ENCODE measurements at regions not wholly inside any gene's neighbourhood (a gene's known extent, or its start where the extent isn't known, plus 50 kb on each side); places are given as distances from the start of the nearest gene placed in this dataset.

DNA sequence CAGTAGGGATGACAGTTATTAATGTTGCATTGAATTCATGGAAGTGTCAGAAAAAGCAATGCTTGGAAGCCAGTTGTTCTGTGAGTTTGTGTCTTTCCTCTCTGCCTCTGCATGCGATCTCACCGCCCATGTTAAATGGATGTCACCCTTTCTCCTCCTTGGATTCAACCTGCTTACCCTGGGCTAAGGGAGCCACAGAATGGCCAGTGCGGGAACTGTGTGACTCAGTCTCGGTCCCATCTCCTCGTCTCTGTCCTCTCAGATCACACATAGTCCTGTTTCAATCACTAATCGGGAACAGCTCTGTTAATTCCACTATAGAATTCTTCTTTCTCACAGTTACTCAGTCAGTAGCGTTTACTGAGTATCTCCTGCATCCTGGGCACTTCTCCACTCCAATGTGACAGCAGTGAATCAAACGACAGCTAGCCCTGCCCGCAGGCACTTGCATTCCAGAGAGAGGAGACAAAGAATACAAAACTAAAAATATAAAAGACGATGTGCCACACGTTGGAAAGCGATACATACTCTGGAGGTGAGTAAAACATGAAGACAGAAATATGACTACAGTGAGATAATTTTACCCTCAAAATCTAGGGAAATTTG is 53.6 kb upstream of the TLR3 start:
- TF ChIP-seq, protein P1, sequence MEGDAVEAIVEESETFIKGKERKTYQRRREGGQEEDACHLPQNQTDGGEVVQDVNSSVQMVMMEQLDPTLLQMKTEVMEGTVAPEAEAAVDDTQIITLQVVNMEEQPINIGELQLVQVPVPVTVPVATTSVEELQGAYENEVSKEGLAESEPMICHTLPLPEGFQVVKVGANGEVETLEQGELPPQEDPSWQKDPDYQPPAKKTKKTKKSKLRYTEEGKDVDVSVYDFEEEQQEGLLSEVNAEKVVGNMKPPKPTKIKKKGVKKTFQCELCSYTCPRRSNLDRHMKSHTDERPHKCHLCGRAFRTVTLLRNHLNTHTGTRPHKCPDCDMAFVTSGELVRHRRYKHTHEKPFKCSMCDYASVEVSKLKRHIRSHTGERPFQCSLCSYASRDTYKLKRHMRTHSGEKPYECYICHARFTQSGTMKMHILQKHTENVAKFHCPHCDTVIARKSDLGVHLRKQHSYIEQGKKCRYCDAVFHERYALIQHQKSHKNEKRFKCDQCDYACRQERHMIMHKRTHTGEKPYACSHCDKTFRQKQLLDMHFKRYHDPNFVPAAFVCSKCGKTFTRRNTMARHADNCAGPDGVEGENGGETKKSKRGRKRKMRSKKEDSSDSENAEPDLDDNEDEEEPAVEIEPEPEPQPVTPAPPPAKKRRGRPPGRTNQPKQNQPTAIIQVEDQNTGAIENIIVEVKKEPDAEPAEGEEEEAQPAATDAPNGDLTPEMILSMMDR (conservative IDR thresholded peaks at IDR 0.05 in 1 of 2, IDR thresholded peaks at IDR 0.05 in 1 of 2; ENCODE audit: extremely low read depth in 1 of 2, insufficient read depth in 1 of 2, low read depth in 1 of 2, low read length in 2 of 2), result no peak
- no peak for TF ChIP-seq EZH2 (IDR thresholded peaks at IDR 0.05; ENCODE audit: borderline replicate concordance, low read length)

Measured in mammary epithelial cell (primary cell).